Tibial artery (tissue), 4 donors: ENCODE measurements at regions not wholly inside any gene's neighbourhood (a gene's known extent, or its start where the extent isn't known, plus 50 kb on each side); places are given as distances from the start of the nearest gene placed in this dataset.

Experiments used
- DNase-seq, 2 donors: peaks; one replicate each; pipeline ENCODE4 v3.0.0-alpha.2; 2019
- H3K27ac ChIP-seq, 2 donors: fragments of 200-600 bp; sonication (generic) in 1 of 2; 1 replicate in 1 of 2; 2 replicates in 1 of 2; pipeline ENCODE4 v1.5.1; 2018 to 2019; ENCODE audit warnings: mild to moderate bottlenecking in 1 of 2
- H3K27me3 ChIP-seq, 2 donors: fragments of 200-600 bp; sonication (generic) in 1 of 2; one replicate each; pipeline versions ENCODE4 v1.5.1 to v1.6.0; 2016 to 2019
- H3K36me3 ChIP-seq, 3 donors: fragments of 200-600 bp; sonication (generic) in 2 of 3; one replicate each; pipeline ENCODE4 v1.5.1; 2016 to 2019; ENCODE audit warnings: mild to moderate bottlenecking in 2 of 3
- H3K4me1 ChIP-seq, 4 donors: fragments of 200-600 bp; sonication (generic) in 2 of 4; 1 replicate in 3 of 4; 2 replicates in 1 of 4; pipeline ENCODE4 v1.5.1; 2016 to 2019
- H3K4me3 ChIP-seq, 2 donors: fragments of 200-600 bp; sonication (generic) in 1 of 2; 1 replicate in 1 of 2; 2 replicates in 1 of 2; pipeline ENCODE4 v1.5.1; 2018 to 2019; ENCODE audit warnings: mild to moderate bottlenecking in 2 of 2
- H3K9me3 ChIP-seq, 3 donors: fragments of 200-600 bp; sonication (generic) in 1 of 3; one replicate each; pipeline ENCODE4 v1.5.1; 2016 to 2019
- CTCF ChIP-seq, 2 experiments: fragments of 200-600 bp in 1 of 2; fragments of 450-650 bp in 1 of 2; IDR thresholded peaks; one replicate each; pipeline ENCODE4 v1.5.1; 2017 to 2019; ENCODE audit warnings: antibody characterized with exemption in 2 of 2, mild to moderate bottlenecking in 1 of 2, moderate library complexity in 1 of 2
- intact Hi-C: fragments of 100-400 bp; cut with DNase I; formaldehyde crosslinking; loops from one replicate; pipeline ENCODE4 v1.15.0; 2023; ENCODE audit warnings: low total_unique reads

- no peak for TF ChIP-seq CTCF (IDR thresholded peaks at IDR 0.05)
- DNase-seq = no peak
- no peaks in the 10 kb centered on the region for H3K9me3 ChIP-seq
- H3K4me1 ChIP-seq = no peaks in the 10 kb centered on the region
- no peaks in the 10 kb centered on the region for H3K36me3 ChIP-seq
- H3K4me3 ChIP-seq = no peak overlapping the region
- H3K27me3 ChIP-seq = peaks cover 0 to 10% of the 10 kb centered on the region in 2 donors
- intact Hi-C loops = no loop called here
- H3K27ac ChIP-seq = no peak overlapping the region
Observed at GRCh38 chr1:203934651-203935050, 73.3 kb downstream of the SNRPE start.

- H3K27ac ChIP-seq = no peak overlapping the region
- TF ChIP-seq CTCF (IDR thresholded peaks at IDR 0.05) = no peak
- H3K4me3 ChIP-seq = no peak overlapping the region
- no peaks in the 10 kb centered on the region for H3K36me3 ChIP-seq
- H3K9me3 ChIP-seq = no peaks in the 10 kb centered on the region
- H3K27me3 ChIP-seq = peaks cover 0 to 10% of the 10 kb centered on the region in 2 donors
- intact Hi-C loops = no loop called here
- H3K4me1 ChIP-seq = no peaks in the 10 kb centered on the region
- no peak for DNase-seq
Observed at GRCh38 chr1:203935321-203935720, 73.9 kb downstream of the SNRPE start.

GRCh38 chr1:203937678-203938330 is 76.4 kb downstream of the SNRPE start:
- no peaks in the 10 kb centered on the region for H3K4me1 ChIP-seq
- peaks cover 0 to 14% of the 10 kb centered on the region in 2 donors for H3K27me3 ChIP-seq
- no peaks in the 10 kb centered on the region for H3K36me3 ChIP-seq
- no peak overlapping the region for H3K27ac ChIP-seq
- no peak overlapping the region for H3K4me3 ChIP-seq
- H3K9me3 ChIP-seq = no peaks in the 10 kb centered on the region
- no peak for DNase-seq
- intact Hi-C loops = no loop called here
- no peak for TF ChIP-seq CTCF (IDR thresholded peaks at IDR 0.05)

- Histone ChIP-seq H3K36me3 (no peaks in the 10 kb centered on the region), H3K4me3 (no peak overlapping the region), H3K9me3 (no peaks in the 10 kb centered on the region), H3K4me1 (no peaks in the 10 kb centered on the region), H3K27me3 (peaks cover 0 to 3% of the 10 kb centered on the region in 2 donors), H3K27ac (no peak overlapping the region)
- intact Hi-C loops = no loop called here
- TF ChIP-seq CTCF (IDR thresholded peaks at IDR 0.05) = no peak
- no peak for DNase-seq
Observed at GRCh38 chr1:203944651-203945404, 83.4 kb downstream of the SNRPE start.

- peaks cover 0 to 10% (median 6%) of the 10 kb centered on the region in 3 donors for H3K9me3 ChIP-seq
- DNase-seq = no peak
- no peak for TF ChIP-seq CTCF (IDR thresholded peaks at IDR 0.05)
- H3K4me1 ChIP-seq = no peaks in the 10 kb centered on the region
- no peak overlapping the region for H3K27ac ChIP-seq
- no peak overlapping the region for H3K4me3 ChIP-seq
- no peaks in the 10 kb centered on the region for H3K36me3 ChIP-seq
- no peaks in the 10 kb centered on the region for H3K27me3 ChIP-seq
- intact Hi-C loops = no loop called here
Observed at GRCh38 chr1:203954293-203954692, 92.9 kb downstream of the SNRPE start.
